H1 (cell line): ENCODE measurements at regions not wholly inside any gene's neighbourhood (a gene's known extent, or its start where the extent isn't known, plus 50 kb on each side); places are given as distances from the start of the nearest gene placed in this dataset.
"Not testable (repeated sequence)": the region's sequence is repeated elsewhere in the genome, so short reads cannot be mapped to it uniquely, and the experiment has no call there.

Source experiments
- CTCF ChIA-PET: fragments of 300-600 bp; sonication (Branson Sonifier 250); formaldehyde crosslinking; loops from one replicate; lab custom pipeline; 2021; ENCODE audit not compliant: partially characterized antibody; lab: Charles Lee
- POLR2A ChIA-PET: fragments of 300-600 bp; sonication (Branson Sonifier 250); formaldehyde crosslinking; loops from one replicate; lab custom pipeline; 2021; ENCODE audit warnings: inconsistent platforms; ENCODE audit not compliant: partially characterized antibody; lab: Charles Lee
- DNase-seq, 2 experiments: peaks; one replicate each; pipeline versions ENCODE4 v3.0.0 to v3.0.0-alpha.2; 2010 to 2022; ENCODE audit warnings: low spot score in 2 of 2, low read depth in 1 of 2, mixed read lengths in 1 of 2
- FAIRE-seq: peaks from 2 replicates; lab custom pipeline; 2011; peaks lifted over from hg19 to GRCh38; lab: Jason Lieb, UNC
- H2AFZ ChIP-seq: 2 replicates; pipeline ENCODE4 v1.8.1; 2012; ENCODE audit warnings: low read length, inconsistent platforms
- H2AK5ac ChIP-seq: 2 replicates; pipeline ENCODE4 v1.6.1; 2013; ENCODE audit warnings: low read depth, low read length
- H2BK120ac ChIP-seq: replicated peaks from 2 replicates; pipeline ENCODE3; 2013; ENCODE audit warnings: low read depth, low read length, inconsistent platforms
- H2BK12ac ChIP-seq: 2 replicates; pipeline ENCODE4 v1.6.1; 2013; ENCODE audit warnings: low read depth, low read length
- H2BK15ac ChIP-seq: 2 replicates; pipeline ENCODE4 v1.6.1; 2013; ENCODE audit warnings: low read length
- H2BK20ac ChIP-seq: 2 replicates; pipeline ENCODE4 v1.6.1; 2013; ENCODE audit warnings: low read length
- H2BK5ac ChIP-seq: 2 replicates; pipeline ENCODE4 v1.6.1; 2013; ENCODE audit warnings: low read depth, low read length
- H3K14ac ChIP-seq: 2 replicates; pipeline ENCODE4 v1.6.1; 2013; ENCODE audit warnings: inconsistent platforms; ENCODE audit not compliant: insufficient read length
- H3K18ac ChIP-seq: 2 replicates; pipeline ENCODE4 v1.6.1; 2013; ENCODE audit warnings: low read length; ENCODE audit errors: extremely low read depth
- H3K23ac ChIP-seq: 2 replicates; pipeline ENCODE4 v1.6.1; 2013; ENCODE audit warnings: inconsistent platforms; ENCODE audit not compliant: insufficient read length
- H3K23me2 ChIP-seq: 2 replicates; pipeline ENCODE4 v1.6.1; 2013; ENCODE audit warnings: low read depth, low read length
- H3K27ac ChIP-seq: 2 replicates; pipeline ENCODE4 v1.6.1; 2011; ENCODE audit warnings: low read depth, low read length, inconsistent platforms
- H3K27me3 ChIP-seq, 4 experiments: replicated peaks in 1 of 4; 1 replicate in 1 of 4; 2 replicates in 3 of 4; pipeline versions ENCODE4 v1.6.1 to v1.8.1; 2011 to 2013; ENCODE audit warnings: low read length in 3 of 4, mild to moderate bottlenecking in 3 of 4, inconsistent platforms in 2 of 4, mixed read lengths in 2 of 4, moderate library complexity in 1 of 4; ENCODE audit not compliant: control insufficient read depth in 3 of 4, insufficient read depth in 3 of 4; ENCODE audit errors: extremely low read depth in 1 of 4
- H3K36me3 ChIP-seq, 4 experiments: 2 replicates each; pipeline versions ENCODE4 v1.6.1 to v1.8.1; 2011 to 2013; ENCODE audit warnings: mild to moderate bottlenecking in 4 of 4, low read length in 3 of 4, moderate library complexity in 2 of 4, control low read depth in 1 of 4, inconsistent platforms in 1 of 4; ENCODE audit not compliant: insufficient read depth in 4 of 4, control insufficient read depth in 2 of 4
- H3K4ac ChIP-seq: replicated peaks from 2 replicates; pipeline ENCODE3; 2013; ENCODE audit warnings: low read length, low read depth, mixed read lengths, inconsistent platforms; ENCODE audit not compliant: insufficient read length
- H3K4me1 ChIP-seq, 4 experiments: replicated peaks in 1 of 4; 1 replicate in 1 of 4; 2 replicates in 3 of 4; pipeline versions ENCODE4 v1.6.1 to v1.8.1; 2011 to 2013; ENCODE audit warnings: low read length in 3 of 4, inconsistent platforms in 2 of 4, mixed read lengths in 1 of 4; ENCODE audit not compliant: insufficient read depth in 4 of 4, control insufficient read depth in 3 of 4
- H3K4me2 ChIP-seq, 2 experiments: 2 replicates each; pipeline versions ENCODE4 v1.6.1 to v1.8.1; 2011 to 2013; ENCODE audit warnings: low read depth in 2 of 2, low read length in 2 of 2, control low read depth in 1 of 2, inconsistent platforms in 1 of 2, mild to moderate bottlenecking in 1 of 2; ENCODE audit not compliant: insufficient read depth in 1 of 2
- H3K4me3 ChIP-seq, 4 experiments: fragments of 200-600, 300-600 bp in 1 of 4; sonication (generic), shearing (Covaris generic), sonication (Bioruptor Twin) in 1 of 4; 2 replicates each; pipeline versions ENCODE4 v1.5.1 to v1.8.1; 2011 to 2016; ENCODE audit warnings: low read length in 4 of 4, low read depth in 3 of 4, control low read depth in 2 of 4, inconsistent platforms in 2 of 4, mild to moderate bottlenecking in 2 of 4, mixed read lengths in 1 of 4, moderate library complexity in 1 of 4; ENCODE audit not compliant: insufficient read depth in 2 of 4; ENCODE audit errors: extremely low read depth in 1 of 4
- H3K56ac ChIP-seq: replicated peaks from 2 replicates; pipeline ENCODE3; 2013; ENCODE audit warnings: low read depth, mild to moderate bottlenecking, mixed read lengths, low read length, inconsistent platforms; ENCODE audit not compliant: insufficient read length
- H3K79me1 ChIP-seq: 2 replicates; pipeline ENCODE4 v1.6.1; 2013; ENCODE audit warnings: low read depth, low read length, control low read depth
- H3K79me2 ChIP-seq, 2 experiments: 2 replicates each; pipeline versions ENCODE4 v1.6.1 to v1.8.1; 2012 to 2013; ENCODE audit warnings: low read length in 2 of 2, mild to moderate bottlenecking in 2 of 2, inconsistent platforms in 1 of 2; ENCODE audit not compliant: insufficient read depth in 2 of 2, control insufficient read depth in 1 of 2
- H3K9ac ChIP-seq, 4 experiments: replicated peaks in 1 of 4; 1 replicate in 1 of 4; 2 replicates in 3 of 4; pipeline versions ENCODE4 v1.6.1 to v1.8.1; 2011 to 2013; ENCODE audit warnings: low read depth in 3 of 4, low read length in 3 of 4, control low read depth in 2 of 4, mild to moderate bottlenecking in 2 of 4, moderate library complexity in 2 of 4, inconsistent platforms in 1 of 4; ENCODE audit errors: extremely low read depth in 1 of 4
- H3K9me3 ChIP-seq, 2 experiments: 2 replicates each; pipeline versions ENCODE4 v1.6.1 to v1.8.1; 2012 to 2013; ENCODE audit warnings: mild to moderate bottlenecking in 2 of 2, moderate library complexity in 2 of 2, control low read depth in 1 of 2, inconsistent platforms in 1 of 2, low read depth in 1 of 2, low read length in 1 of 2, mixed read lengths in 1 of 2; ENCODE audit not compliant: insufficient read depth in 2 of 2
- H4K20me1 ChIP-seq, 2 experiments: replicated peaks in 1 of 2; 2 replicates each; pipeline versions ENCODE3 to v1.8.1; 2011 to 2013; ENCODE audit warnings: inconsistent platforms in 2 of 2, low read length in 2 of 2, mild to moderate bottlenecking in 1 of 2; ENCODE audit not compliant: insufficient read depth in 2 of 2, control insufficient read depth in 1 of 2
- H4K5ac ChIP-seq: 2 replicates; pipeline ENCODE4 v1.6.1; 2013; ENCODE audit warnings: low read length, low read depth, mixed read lengths, inconsistent platforms; ENCODE audit not compliant: insufficient read length
- H4K8ac ChIP-seq: 2 replicates; pipeline ENCODE4 v1.8.0; 2013; ENCODE audit warnings: mild to moderate bottlenecking, moderate library complexity, low read length, inconsistent platforms; ENCODE audit not compliant: insufficient read depth; ENCODE audit errors: extremely low read depth
- H4K91ac ChIP-seq: replicated peaks from 2 replicates; pipeline ENCODE3; 2013; ENCODE audit warnings: low read length, mixed read lengths, inconsistent platforms; ENCODE audit not compliant: insufficient read length
- WGBS, 2 experiments: shearing (Covaris generic) in 1 of 2; methylation state at CpG; one replicate each; pipeline versions ENCODE4 v1.1.6 to v1.1.7; 2013 to 2015; ENCODE audit warnings: low lambda C conversion rate in 2 of 2, mixed read lengths in 2 of 2, inconsistent platforms in 1 of 2, low coverage in 1 of 2, missing lambda C conversion rate in 1 of 2; ENCODE audit not compliant: insufficient replicate concordance in 2 of 2, insufficient coverage in 1 of 2, insufficient read length in 1 of 2; ENCODE audit errors: extremely low coverage in 1 of 2, missing lambda C conversion rate in 1 of 2; 5-methylcytosine and 5-hydroxymethylcytosine counted together

- H2BK20ac ChIP-seq, CTCF ChIA-PET, H3K36me3 ChIP-seq, H2BK12ac ChIP-seq, H2BK120ac ChIP-seq, H3K9ac ChIP-seq, H3K27ac ChIP-seq, H3K23me2 ChIP-seq, H4K91ac ChIP-seq, H3K23ac ChIP-seq, H4K8ac ChIP-seq, H3K9me3 ChIP-seq, H2AFZ ChIP-seq, H3K27me3 ChIP-seq, H3K4me3 ChIP-seq, H2AK5ac ChIP-seq, H4K20me1 ChIP-seq, H3K56ac ChIP-seq, H3K4me1 ChIP-seq, H3K79me1 ChIP-seq, H2BK5ac ChIP-seq, H4K5ac ChIP-seq, POLR2A ChIA-PET, H3K18ac ChIP-seq, H3K4ac ChIP-seq, H2BK15ac ChIP-seq, DNase-seq, FAIRE-seq, H3K79me2 ChIP-seq, H3K14ac ChIP-seq, H3K4me2 ChIP-seq: not testable (repeated sequence)
- no CpG with 5 or more reads among the region's 2 CpGs for WGBS, 2 experiments
Observed at GRCh38 chr1:120238867-120239266, 62.5 kb upstream of the SEC22B start.

- CTCF ChIA-PET, POLR2A ChIA-PET, H3K56ac ChIP-seq: not testable (repeated sequence)
Observed at GRCh38 chr1:120233661-120234018, 57.3 kb upstream of the SEC22B start.

More at GRCh38 chr1:120233661-120234018, 57.3 kb upstream of the SEC22B start:
- not testable (repeated sequence) for H2BK12ac ChIP-seq, H4K91ac ChIP-seq, H3K4me2 ChIP-seq, H3K9ac ChIP-seq, H2BK20ac ChIP-seq, H2AFZ ChIP-seq, H3K23ac ChIP-seq, H2AK5ac ChIP-seq, H3K36me3 ChIP-seq, H2BK15ac ChIP-seq, H4K20me1 ChIP-seq, H3K4me3 ChIP-seq, H3K18ac ChIP-seq, H3K4ac ChIP-seq, H3K23me2 ChIP-seq, H3K9me3 ChIP-seq, H3K27ac ChIP-seq, H4K5ac ChIP-seq, H3K79me1 ChIP-seq, FAIRE-seq, H3K14ac ChIP-seq, H3K27me3 ChIP-seq, H4K8ac ChIP-seq, H3K4me1 ChIP-seq, DNase-seq, H2BK120ac ChIP-seq, H2BK5ac ChIP-seq, H3K79me2 ChIP-seq
- WGBS, 2 experiments: no CpG with 5 or more reads among the region's 2 CpGs
